A673 (cell line): ENCODE measurements at regions not wholly inside any gene's neighbourhood (a gene's known extent, or its start where the extent isn't known, plus 50 kb on each side); places are given as distances from the start of the nearest gene placed in this dataset.

Experiments used
- EZH2 ChIP-seq: fragments of 200-600 bp; sonication (generic); IDR thresholded peaks from 2 replicates; pipeline ENCODE4 v1.6.1; 2017; ENCODE audit warnings: borderline replicate concordance, low read depth, mild to moderate bottlenecking, mixed read lengths, antibody characterized with exemption, low read length; ENCODE audit not compliant: poor library complexity, severe bottlenecking
- TF ChIP-seq, protein P1 (sequence below): fragments of 300-800, 200-600 bp; sonication (generic); conservative IDR thresholded peaks from 2 replicates; pipeline ENCODE4 v1.5.1; 2017; ENCODE audit warnings: low read depth, mild to moderate bottlenecking, antibody characterized with exemption, low read length, moderate library complexity, mixed read lengths

GRCh38 chr14:34180869-34181268, 230.0 kb upstream of the EGLN3 start:
- TF ChIP-seq, protein P1, sequence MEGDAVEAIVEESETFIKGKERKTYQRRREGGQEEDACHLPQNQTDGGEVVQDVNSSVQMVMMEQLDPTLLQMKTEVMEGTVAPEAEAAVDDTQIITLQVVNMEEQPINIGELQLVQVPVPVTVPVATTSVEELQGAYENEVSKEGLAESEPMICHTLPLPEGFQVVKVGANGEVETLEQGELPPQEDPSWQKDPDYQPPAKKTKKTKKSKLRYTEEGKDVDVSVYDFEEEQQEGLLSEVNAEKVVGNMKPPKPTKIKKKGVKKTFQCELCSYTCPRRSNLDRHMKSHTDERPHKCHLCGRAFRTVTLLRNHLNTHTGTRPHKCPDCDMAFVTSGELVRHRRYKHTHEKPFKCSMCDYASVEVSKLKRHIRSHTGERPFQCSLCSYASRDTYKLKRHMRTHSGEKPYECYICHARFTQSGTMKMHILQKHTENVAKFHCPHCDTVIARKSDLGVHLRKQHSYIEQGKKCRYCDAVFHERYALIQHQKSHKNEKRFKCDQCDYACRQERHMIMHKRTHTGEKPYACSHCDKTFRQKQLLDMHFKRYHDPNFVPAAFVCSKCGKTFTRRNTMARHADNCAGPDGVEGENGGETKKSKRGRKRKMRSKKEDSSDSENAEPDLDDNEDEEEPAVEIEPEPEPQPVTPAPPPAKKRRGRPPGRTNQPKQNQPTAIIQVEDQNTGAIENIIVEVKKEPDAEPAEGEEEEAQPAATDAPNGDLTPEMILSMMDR = no peak
- no peak for TF ChIP-seq EZH2
